ENCODE measurements at regions not wholly inside any gene's neighbourhood (a gene's known extent, or its start where the extent isn't known, plus 50 kb on each side); places are given as distances from the start of the nearest gene placed in this dataset.

DNA sequence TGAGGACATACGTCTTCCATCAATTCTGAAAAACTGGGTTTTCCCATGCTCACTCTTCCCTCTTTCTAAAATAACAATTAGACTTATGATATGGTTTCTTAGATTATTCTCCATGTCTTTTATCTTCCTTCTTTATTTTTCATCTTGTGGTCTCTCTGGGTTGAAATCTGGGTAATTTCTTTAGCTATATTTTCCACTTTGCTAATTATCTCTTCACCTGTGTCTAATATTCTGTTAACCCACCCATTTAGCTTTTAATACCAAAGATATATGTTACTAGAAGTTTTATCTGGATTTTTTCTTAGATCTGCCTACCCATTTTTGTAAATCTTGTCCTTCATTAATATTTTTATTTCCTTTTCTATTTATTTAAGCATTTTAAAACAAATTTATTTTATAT, 121.8 kb downstream of the TENT5A start:
- TF ChIP-seq, protein P1, sequence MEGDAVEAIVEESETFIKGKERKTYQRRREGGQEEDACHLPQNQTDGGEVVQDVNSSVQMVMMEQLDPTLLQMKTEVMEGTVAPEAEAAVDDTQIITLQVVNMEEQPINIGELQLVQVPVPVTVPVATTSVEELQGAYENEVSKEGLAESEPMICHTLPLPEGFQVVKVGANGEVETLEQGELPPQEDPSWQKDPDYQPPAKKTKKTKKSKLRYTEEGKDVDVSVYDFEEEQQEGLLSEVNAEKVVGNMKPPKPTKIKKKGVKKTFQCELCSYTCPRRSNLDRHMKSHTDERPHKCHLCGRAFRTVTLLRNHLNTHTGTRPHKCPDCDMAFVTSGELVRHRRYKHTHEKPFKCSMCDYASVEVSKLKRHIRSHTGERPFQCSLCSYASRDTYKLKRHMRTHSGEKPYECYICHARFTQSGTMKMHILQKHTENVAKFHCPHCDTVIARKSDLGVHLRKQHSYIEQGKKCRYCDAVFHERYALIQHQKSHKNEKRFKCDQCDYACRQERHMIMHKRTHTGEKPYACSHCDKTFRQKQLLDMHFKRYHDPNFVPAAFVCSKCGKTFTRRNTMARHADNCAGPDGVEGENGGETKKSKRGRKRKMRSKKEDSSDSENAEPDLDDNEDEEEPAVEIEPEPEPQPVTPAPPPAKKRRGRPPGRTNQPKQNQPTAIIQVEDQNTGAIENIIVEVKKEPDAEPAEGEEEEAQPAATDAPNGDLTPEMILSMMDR (conservative IDR thresholded peaks at IDR 0.05; ENCODE audit: low read length), result no peak
- no peak for TF ChIP-seq EZH2phosphoT487 (IDR thresholded peaks at IDR 0.05; ENCODE audit: borderline replicate concordance, low read depth, low read length)
